Activated CD8-positive, alpha-beta memory T cell treated with anti-CD3 and anti-CD28 coated beads for 36 hours (primary cell): ENCODE measurements at regions not wholly inside any gene's neighbourhood (a gene's known extent, or its start where the extent isn't known, plus 50 kb on each side); places are given as distances from the start of the nearest gene placed in this dataset.
"Not testable (repeated sequence)": the region's sequence is repeated elsewhere in the genome, so short reads cannot be mapped to it uniquely, and the experiment has no call there.

Experiments used
- CTCF ChIA-PET: fragments of 350-600 bp; sonication (Branson Sonifier 250); formaldehyde crosslinking; loops from one replicate; lab custom pipeline; 2021; ENCODE audit warnings: antibody characterized with exemption; lab: Charles Lee
- POLR2A ChIA-PET: fragments of 350-600 bp; sonication (Branson Sonifier 250); formaldehyde crosslinking; loops from one replicate; lab custom pipeline; 2021; ENCODE audit warnings: antibody characterized with exemption; lab: Charles Lee

GRCh38 chr16:88275336-88276122 lies 107.2 kb upstream of the ZNF469 start:
- POLR2A ChIA-PET, CTCF ChIA-PET: not testable (repeated sequence)

DNA sequence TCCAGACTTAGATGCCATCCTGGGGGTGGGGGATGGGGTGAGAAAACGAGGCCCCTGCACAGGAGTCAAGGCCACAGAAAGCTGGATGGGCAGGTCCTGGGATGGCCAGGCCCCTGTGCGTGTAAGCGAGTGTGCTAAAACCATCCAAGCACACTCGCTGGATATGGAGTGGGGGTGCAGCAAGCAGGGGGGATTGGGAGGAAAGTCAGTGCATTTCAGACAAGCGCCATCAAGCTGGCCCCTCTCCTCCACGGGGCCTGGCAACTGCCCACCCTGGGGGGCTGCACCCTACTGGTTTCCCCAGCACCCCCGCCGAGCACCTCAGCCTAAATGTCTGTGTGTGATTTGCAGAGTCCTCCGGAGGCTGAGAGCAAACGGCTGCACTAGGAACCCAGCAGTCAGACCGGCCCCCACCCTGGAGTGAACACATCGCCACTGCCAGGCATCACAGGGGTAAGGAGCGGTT lies 106.6 kb upstream of the ZNF469 start:
- POLR2A ChIA-PET: not testable (repeated sequence)

DNA sequence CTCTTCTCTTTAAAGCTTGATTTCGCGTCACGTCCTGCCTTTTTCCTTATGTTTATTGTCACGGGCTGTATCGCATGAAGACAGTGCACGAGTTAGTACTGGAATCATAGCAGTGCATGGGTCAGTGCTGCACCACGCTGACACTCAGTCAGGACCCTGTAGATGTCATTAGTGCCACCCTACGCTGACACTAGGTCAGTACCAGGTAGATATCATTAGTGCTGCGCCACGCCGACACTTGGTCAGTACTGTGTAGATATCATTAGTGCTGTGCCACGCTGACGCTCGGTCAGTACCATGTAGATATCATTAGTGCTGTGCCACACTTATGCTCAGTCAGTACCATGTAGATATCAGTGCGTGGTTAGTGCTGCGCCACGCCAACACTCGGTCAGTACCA lies 106.2 kb upstream of the ZNF469 start:
- ChIA-PET CTCF (no interaction called here), POLR2A (no interaction called here)

More for the DNA sequence above, 106.6 kb upstream of the ZNF469 start:
- CTCF ChIA-PET: not testable (repeated sequence)

DNA sequence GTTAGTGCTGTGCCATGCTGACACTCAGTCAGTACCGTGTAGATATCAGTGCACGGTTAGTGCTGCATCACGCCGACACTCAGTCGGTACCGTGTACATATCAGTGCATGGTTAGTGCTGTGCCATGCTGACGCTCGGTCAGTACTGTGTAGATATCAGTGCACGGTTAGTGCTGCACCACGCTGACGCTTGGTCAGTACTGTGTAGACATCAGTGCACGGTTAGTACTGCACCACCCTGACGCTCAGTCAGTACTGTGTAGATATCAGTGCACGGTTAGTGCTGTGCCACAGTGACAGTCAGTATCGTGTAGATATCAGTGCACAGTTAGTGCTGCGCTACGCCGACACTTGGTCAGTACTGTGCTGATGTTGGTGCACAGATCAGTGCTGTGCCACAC lies 102.8 kb upstream of the ZNF469 start:
- ChIA-PET POLR2A (no interaction called here), CTCF (no interaction called here)

DNA sequence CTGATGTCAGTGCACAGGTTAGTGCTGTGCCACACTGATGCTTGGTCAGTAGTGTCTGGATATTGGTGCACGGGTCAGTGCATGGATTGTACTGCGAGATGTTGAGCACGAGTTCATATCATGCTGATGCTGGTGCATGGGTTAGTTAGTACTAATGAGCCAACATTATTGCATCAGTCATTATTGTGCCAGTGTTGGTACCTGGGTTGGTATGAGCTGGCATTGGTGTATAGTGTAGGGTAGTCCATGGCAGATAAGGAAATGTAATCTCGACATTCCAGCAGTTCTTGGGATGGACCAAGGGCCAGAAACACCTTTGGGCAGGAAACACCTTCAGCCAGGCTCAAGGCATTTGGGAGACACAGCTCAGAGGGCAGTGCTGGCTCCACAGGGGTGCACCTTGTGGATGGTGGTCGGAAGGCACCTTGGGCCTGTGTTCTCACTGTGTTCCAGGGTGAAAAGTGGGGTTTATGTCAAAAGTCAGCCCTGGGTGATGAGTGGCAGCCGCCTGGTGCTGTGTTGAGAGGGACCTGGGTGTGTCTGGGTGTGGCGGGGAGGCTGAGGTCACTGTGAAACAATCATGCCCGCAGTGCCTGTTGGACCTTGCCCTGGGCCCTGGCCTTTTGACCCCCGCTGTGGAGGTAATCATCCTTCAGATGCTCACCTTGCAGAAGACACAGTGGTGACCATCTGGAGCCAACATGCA lies 100.7 kb upstream of the ZNF469 start:
- ChIA-PET CTCF (no interaction called here), POLR2A (no interaction called here)

DNA sequence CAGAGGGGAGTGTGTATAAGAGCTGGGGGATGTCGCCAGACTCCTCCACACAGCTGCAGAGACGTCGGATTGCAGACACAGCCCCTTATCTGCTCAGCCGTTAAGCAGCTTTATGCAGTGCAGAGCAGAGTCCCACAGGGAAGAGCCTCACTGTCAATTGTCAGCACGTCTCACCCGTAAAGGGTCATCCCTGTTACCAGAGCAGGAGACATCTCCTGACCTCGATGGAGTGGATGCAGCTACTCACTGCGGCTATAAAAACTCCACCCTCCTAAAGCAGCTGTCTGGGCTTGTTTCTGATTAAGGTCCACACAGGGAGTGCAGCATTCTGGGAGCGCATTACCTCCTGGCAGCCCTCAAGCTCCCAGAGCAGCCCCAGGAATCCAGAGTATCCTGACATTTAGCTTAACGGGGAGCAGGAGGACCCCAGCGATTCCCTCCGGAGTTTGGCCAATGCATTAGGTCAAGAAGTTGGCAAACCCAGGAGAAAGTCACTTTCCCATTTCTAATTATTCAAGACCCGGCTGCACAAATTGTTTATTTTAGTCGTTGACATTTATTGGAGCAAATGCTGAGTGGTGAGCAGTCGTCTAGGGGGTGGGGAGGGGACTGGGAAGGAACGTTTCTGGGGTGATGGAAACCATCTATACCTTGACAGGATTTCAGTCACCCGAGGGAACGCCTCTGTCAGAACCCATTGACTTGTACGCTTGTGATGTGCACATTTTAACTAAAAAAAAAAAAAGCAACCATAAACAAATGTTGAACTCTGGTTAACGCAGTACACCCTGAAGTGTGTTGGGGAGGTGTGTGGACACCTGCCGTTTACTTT lies 100.0 kb upstream of the ZNF469 start:
- CTCF ChIA-PET: no interaction called here
- POLR2A ChIA-PET: no interaction called here

DNA sequence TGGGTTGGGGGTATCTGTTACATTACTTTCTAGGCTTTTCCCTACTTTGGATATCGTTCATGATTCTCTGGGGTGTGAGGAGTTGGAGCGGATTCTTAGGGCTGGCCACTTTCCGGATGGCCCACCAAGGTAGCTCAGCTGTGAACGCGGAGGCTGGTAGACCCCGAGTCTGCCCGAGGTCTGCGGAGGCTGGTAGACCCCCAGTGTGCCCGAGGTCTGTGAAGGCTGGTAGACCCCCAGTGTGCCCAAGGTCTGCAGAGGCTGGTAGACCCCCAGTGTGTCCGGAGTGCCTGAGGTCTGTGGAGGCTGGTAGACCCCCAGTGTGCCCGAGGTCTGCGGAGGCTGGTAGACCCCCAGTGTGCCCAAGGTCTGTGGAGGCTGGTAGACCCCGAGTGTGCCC lies 99.2 kb upstream of the ZNF469 start:
- ChIA-PET POLR2A (no interaction called here), CTCF (no interaction called here)

- ChIA-PET POLR2A (no interaction called here), CTCF (no interaction called here)
Observed at GRCh38 chr16:88284101-88284500, 98.7 kb upstream of the ZNF469 start.

DNA sequence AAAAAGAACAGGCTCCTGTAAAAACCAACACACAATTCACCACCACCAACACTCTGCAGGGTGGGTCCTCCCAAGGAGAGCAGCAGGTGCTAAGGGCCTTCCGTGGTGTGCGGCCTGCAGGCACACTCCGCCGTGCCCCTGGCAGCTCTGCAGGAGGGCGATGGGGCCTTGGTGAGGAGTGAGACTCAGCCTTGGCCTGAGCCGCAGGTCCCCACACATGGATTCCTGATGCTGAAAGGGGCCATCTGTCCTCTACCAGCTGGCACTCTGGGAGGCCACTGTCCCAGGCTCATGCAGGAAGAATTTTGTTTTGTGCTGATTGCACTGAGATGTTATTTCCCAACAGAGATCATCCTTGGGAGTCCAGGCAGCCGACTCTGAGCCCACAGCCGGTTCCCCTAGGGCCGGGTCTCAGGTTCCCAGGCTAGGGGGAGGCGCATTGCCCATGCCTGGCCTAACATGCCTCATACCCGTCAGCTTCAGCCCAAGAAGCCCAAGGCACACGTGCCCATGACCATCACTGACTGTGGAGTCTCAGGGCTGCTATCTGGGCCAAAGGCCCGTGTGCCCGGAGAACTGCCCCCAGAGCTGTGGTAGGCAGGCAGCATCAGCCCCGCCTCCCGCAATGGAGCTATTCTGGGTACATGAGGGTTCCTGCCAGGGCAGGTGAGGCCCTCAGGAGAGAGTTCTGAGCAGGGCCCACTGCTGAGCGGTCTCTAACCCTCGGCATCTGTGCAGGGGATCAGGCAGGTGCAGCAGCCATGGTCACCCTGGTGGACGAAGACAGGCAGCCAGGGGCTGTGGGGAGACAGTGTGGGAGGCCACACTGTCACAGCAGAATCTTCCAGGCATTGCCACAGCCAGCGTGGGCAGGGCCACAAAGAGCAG lies 97.9 kb upstream of the ZNF469 start:
- ChIA-PET CTCF (no interaction called here), POLR2A (no interaction called here)

DNA sequence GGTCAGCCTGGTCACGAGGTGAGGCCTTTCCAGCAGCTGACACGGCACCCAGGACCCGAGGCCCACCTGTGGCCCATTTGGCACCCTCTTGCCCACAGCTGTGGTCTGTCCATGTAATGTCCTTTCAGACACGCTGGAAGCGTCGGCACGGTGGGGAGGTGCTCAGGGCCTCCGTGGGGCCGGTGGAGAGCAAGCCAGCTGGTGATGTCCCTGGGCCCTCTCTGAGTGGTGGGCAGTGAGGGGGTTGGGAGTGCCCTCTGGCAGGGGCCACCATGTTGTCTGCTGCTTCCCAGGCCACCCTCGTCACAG lies 97.3 kb upstream of the ZNF469 start:
- CTCF ChIA-PET: no interaction called here
- POLR2A ChIA-PET: no interaction called here

DNA sequence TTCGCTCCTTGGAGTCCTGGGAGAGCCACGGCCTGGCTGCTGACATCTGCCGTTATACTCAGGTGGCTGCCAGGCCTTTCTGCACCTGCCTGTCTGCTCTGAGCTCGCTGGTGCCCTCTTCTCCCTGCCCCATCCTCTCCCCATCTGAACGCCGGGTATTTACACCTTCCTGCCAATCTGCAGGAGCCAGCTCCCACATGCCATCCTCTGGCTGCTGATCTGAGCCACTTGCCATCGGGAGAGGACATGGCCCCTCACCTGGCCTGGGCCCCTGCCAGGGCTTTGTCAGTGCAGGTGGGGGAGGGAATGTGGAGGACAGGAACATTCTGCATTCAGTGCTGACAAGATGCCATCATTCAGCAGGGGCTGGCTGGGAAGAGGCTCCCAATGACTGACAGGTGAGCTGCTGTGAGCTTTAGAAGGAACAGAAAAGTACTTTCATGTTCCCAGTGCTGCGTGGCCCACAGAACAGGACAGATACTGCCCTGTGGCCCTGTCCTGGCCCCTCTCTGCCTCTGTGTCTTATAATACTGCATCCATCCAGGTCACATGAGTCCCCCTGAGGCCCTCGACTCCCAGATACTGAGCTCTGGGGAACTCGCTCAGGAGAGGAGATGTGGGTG lies 96.3 kb upstream of the ZNF469 start:
- CTCF ChIA-PET: no interaction called here

GRCh38 chr16:88287219-88287618 lies 95.5 kb upstream of the ZNF469 start:
- CTCF ChIA-PET: no interaction called here

More for the DNA sequence above, 96.3 kb upstream of the ZNF469 start:
- POLR2A ChIA-PET: no interaction called here

DNA sequence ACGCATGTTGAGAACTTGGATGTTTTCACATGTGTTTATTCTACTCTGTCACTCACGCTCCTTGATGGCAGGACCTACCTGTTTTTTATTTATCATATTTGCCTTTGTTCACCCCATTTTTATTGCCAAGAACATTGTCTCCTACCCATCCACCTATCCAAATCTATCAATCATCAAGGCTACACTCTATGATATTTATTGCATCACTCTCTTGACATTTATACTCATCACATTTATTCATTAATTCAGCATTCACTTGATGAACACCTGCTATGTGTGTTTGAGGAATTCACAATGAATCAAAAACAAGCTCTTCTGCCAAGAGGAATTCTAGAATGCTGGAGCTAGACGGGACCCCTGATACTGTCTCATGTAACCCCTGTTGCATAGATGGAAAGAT lies 94.5 kb upstream of the ZNF469 start:
- ChIA-PET CTCF (no interaction called here), POLR2A (no interaction called here)

More at GRCh38 chr16:88287219-88287618, 95.5 kb upstream of the ZNF469 start:
- POLR2A ChIA-PET: no interaction called here

DNA sequence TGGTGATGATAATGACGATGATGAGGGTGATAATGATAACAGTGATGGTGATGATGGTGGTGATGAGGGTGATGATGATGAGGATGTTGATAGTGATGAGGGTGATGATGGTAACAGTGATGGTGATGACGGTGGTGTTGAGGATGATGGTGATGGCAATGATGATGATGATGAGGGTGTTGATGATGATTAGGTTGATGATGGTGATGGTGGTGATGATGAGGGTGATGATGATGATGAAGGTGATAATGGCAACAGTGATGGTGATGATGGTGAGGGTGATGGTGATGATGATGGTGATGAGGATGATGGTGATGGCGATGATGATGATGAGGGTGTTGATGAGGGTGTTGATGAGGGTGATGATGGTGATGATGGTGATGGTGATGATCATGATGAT lies 93.8 kb upstream of the ZNF469 start:
- POLR2A ChIA-PET: no interaction called here
- CTCF ChIA-PET: no interaction called here

DNA sequence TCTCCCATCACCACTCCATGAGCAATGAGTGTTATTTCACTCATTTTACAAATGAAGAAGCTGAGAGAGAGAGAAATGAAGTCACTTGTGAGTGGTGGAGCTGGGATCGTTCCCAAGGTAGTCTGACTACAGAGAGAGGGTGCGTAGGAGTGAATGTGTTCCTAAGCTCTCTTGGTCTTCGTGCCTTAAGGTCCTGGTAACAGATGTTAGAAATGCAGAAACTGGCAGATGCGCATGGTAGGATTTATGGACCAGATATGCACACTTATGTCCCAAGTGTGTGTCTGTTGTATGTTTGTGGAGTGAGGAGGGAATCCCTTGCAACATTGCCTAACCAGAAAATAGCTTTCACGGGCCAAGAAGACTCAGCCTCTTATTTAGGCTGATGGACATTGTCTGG lies 93.2 kb upstream of the ZNF469 start:
- POLR2A ChIA-PET: no interaction called here
- CTCF ChIA-PET: no interaction called here

DNA sequence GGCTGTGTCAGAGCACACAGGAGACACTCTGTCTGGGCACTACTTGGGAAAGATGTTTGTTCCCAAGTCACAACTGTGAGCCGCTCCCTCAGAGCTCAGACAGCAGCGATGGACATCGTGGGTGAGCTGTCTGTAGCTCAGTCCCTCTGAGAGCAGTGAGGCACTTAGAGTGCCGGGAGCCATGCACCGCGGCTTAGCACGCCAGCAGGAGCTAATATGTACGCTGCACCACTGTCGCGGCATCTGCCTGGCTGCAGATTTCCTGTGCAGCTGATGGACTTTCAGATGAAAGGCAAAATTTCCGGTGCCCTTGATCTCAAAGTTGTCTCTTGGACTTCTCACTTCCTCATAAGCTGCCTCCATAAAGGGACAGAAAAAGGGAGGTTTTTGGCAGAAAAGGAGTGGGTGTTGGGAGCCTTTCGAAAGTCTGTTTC lies 92.8 kb upstream of the ZNF469 start:
- CTCF ChIA-PET: no interaction called here

GRCh38 chr16:88290850-88291830 lies 91.6 kb upstream of the ZNF469 start:
- POLR2A ChIA-PET: no interaction called here
- CTCF ChIA-PET: no interaction called here

More for the DNA sequence above, 92.8 kb upstream of the ZNF469 start:
- POLR2A ChIA-PET: no interaction called here
